Immature natural killer cell (primary cell): ENCODE measurements at regions not wholly inside any gene's neighbourhood (a gene's known extent, or its start where the extent isn't known, plus 50 kb on each side); places are given as distances from the start of the nearest gene placed in this dataset.

Experiments
- DNase-seq, 3 donors: peaks; one replicate each; pipeline ENCODE4 v3.0.0; 2022; ENCODE audit warnings: mixed read lengths in 1 of 3
- H3K27ac Mint-ChIP-seq, 6 donors: one replicate each; pipeline ENCODE4 v1.8.0; 2020; ENCODE audit warnings: mixed read lengths in 6 of 6, mild to moderate bottlenecking in 5 of 6, inconsistent platforms in 4 of 6, moderate library complexity in 3 of 6
- H3K27me3 Mint-ChIP-seq, 3 donors: one replicate each; pipeline ENCODE4 v1.8.0; 2020 to 2021; ENCODE audit warnings: low read depth in 3 of 3, mild to moderate bottlenecking in 3 of 3, mixed read lengths in 3 of 3, moderate library complexity in 3 of 3, inconsistent platforms in 1 of 3
- H3K36me3 Mint-ChIP-seq, 3 donors: one replicate each; pipeline ENCODE4 v1.8.0; 2020; ENCODE audit warnings: mixed read lengths in 3 of 3, inconsistent platforms in 2 of 3, mild to moderate bottlenecking in 2 of 3
- H3K4me1 Mint-ChIP-seq, 2 donors: one replicate each; pipeline ENCODE4 v1.8.0; 2020; ENCODE audit warnings: inconsistent platforms in 2 of 2, mild to moderate bottlenecking in 2 of 2, mixed read lengths in 2 of 2, moderate library complexity in 1 of 2
- H3K4me3 Mint-ChIP-seq, 5 donors: one replicate each; pipeline ENCODE4 v1.8.0; 2020; ENCODE audit warnings: mild to moderate bottlenecking in 5 of 5, mixed read lengths in 5 of 5, inconsistent platforms in 3 of 5, moderate library complexity in 3 of 5
- H3K9me3 Mint-ChIP-seq, 6 donors: one replicate each; pipeline ENCODE4 v1.8.0; 2020; ENCODE audit warnings: mild to moderate bottlenecking in 6 of 6, mixed read lengths in 6 of 6, inconsistent platforms in 4 of 6, moderate library complexity in 3 of 6

DNA sequence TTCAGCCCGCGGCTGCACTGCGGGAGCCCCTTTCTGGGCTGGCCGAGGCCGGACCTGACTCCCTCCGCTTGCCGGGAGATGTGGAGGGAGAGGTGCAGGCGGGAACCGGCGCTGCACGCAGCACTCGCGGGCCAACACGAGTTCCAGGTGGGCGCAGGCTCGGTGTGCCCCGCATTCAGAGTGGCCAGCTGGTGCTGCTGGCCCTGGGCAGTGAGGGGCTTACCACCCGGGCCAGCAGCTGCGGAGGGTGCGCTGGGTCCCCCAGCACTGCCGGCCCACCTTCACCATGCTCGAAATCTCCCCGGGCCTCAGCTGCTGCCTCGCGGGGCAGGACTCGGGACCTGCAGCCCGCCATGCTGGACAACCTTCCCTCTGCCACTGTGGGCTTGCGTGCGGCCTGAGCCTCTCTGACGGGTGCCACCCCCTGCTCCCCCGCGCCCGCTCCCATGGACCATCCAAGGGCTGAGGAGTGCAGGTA, 733.5 kb upstream of the CCDC54 start:
- H3K36me3 Mint-ChIP-seq, result no peaks in the 10 kb centered on the region
- no peak overlapping the region for H3K4me3 Mint-ChIP-seq
- H3K27ac Mint-ChIP-seq, result no peak overlapping the region
- H3K4me1 Mint-ChIP-seq, result no peaks in the 10 kb centered on the region
- peaks cover 0 to 5% (median 3%) of the 10 kb centered on the region in 3 donors for H3K27me3 Mint-ChIP-seq
- peaks cover 0 to 3% (median 0%) of the 10 kb centered on the region in 6 donors for H3K9me3 Mint-ChIP-seq
- DNase-seq, result no peak

DNA sequence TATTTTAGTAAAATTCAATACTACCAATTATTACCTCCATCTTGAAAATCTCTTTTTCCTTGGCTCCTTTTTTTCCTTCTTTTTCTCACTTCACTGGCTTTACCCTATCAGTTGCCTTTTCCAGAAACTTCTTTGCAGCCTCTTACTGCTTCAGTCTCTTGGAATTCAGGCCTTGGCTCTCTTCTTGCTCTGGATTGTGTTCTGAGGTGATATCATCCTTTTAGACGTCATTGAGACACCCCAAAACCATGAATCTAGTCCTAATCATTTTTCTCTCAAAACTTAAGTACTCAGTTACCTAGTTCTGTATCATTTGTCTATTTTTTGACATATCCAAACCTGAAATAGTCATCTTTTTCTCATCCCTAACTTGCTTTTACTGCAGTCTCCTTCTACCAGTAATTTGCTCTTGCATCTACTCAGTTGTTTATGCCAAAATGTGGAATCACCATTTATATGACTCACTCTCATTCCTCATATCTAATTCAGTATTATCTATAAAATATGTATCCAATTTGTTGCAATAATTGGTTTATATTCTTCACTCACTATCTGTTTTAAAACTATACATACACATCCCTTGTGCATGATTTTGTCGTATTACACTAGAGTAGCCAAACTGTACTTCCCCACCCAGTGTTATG, 703.2 kb upstream of the CCDC54 start:
- Mint-ChIP-seq H3K4me1 (no peaks in the 10 kb centered on the region), H3K4me3 (no peak overlapping the region), H3K9me3 (peaks cover 0 to 12% (median 0%) of the 10 kb centered on the region in 6 donors), H3K36me3 (no peaks in the 10 kb centered on the region), H3K27me3 (peaks cover 0 to 2% (median 0%) of the 10 kb centered on the region in 3 donors), H3K27ac (no peak overlapping the region)
- no peak for DNase-seq

DNA sequence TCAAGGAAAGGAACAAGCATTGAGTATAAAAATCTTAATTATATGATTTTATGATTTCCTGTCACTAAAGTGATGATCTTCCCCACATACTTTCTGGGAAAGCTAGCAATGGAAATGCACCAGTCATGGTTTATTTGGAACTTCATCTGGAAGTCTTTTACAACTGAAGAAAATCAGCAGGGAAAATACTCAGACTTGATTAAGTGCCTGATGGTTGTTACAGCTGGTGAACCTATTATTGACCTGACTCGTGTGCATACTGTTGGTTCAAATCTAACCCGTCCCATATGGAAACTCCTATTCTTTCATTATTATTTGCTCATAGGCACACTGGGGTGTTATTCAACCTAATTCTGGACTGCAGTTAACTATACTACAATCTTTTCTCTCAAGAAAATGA, 701.8 kb upstream of the CCDC54 start:
- H3K27ac Mint-ChIP-seq, result no peak overlapping the region
- H3K36me3 Mint-ChIP-seq, result no peaks in the 10 kb centered on the region
- H3K9me3 Mint-ChIP-seq, result peaks cover 0 to 13% (median 0%) of the 10 kb centered on the region in 6 donors
- DNase-seq, result no peak
- H3K27me3 Mint-ChIP-seq, result peaks cover 0 to 2% (median 0%) of the 10 kb centered on the region in 3 donors
- no peak overlapping the region for H3K4me3 Mint-ChIP-seq
- no peaks in the 10 kb centered on the region for H3K4me1 Mint-ChIP-seq

DNA sequence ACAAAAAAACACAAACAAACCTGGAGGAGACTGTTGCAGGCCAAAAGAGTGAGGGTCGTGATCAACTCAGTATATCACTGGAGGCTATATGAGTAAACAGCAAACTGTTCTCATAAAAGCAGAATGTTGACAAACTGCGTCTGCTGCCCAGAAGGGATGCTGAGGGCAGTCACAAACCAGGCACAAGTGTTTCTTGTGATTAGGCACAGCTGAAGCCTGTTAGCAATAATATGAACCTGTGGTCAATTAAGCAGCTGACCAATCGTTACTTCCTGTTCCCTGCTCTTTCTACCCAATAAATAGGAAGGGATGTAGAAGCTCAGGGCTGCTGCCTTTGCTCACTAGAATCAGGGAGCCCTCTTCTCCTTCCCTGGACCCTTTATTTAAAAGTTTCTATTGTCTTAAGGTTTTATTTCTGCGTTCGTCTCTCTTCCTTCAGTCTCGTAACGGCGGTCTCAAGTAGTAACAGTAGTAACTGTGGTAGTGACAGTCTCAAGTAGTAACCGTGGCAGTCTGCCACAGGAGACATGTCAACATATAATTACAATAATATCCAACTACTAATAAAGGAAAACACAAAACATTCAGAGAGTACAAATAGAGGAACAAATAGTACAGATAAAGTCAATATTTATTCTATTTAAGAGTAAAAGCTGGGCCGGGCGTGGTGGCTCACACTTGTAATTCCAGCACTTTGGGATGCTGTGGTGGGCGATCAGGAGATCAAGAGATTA, 698.4 kb upstream of the CCDC54 start:
- Mint-ChIP-seq H3K4me3 (no peak overlapping the region), H3K27ac (no peak overlapping the region), H3K9me3 (peaks cover 0 to 10% (median under 1%) of the 10 kb centered on the region in 6 donors), H3K36me3 (no peaks in the 10 kb centered on the region), H3K4me1 (no peaks in the 10 kb centered on the region), H3K27me3 (no peaks in the 10 kb centered on the region)
- DNase-seq, result no peak

GRCh38 chr3:106683953-106684620, 693.2 kb upstream of the CCDC54 start:
- no peak for DNase-seq
- no peak overlapping the region for H3K27ac Mint-ChIP-seq
- no peaks in the 10 kb centered on the region for H3K4me1 Mint-ChIP-seq
- no peaks in the 10 kb centered on the region for H3K27me3 Mint-ChIP-seq
- H3K9me3 Mint-ChIP-seq, result peaks cover 0 to 5% (median 0%) of the 10 kb centered on the region in 6 donors
- no peak overlapping the region for H3K4me3 Mint-ChIP-seq
- H3K36me3 Mint-ChIP-seq, result no peaks in the 10 kb centered on the region

DNA sequence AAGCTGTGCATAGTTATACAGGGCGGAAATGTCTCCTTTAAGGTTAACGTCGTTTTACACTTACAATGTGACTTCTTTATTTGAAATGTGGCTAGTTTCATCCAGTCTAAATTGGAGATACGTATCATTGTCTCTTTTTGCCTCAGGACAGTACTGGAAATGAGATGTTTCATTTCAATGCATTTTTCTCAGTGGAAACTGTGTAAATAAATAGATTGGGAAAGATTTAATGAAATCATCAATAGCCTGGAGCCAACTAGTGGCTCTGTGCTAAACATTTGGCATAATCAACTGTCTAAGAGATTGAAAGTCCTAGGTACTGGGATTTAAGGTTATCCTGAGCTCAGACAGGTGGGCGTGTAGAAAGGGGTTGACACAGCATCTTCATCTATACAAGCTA, 691.5 kb upstream of the CCDC54 start:
- H3K27me3 Mint-ChIP-seq, result peaks cover 0 to 2% (median 0%) of the 10 kb centered on the region in 3 donors
- no peak for DNase-seq
- no peaks in the 10 kb centered on the region for H3K4me1 Mint-ChIP-seq
- H3K27ac Mint-ChIP-seq, result no peak overlapping the region
- H3K4me3 Mint-ChIP-seq, result no peak overlapping the region
- peaks cover 0 to 3% (median 0%) of the 10 kb centered on the region in 6 donors for H3K9me3 Mint-ChIP-seq
- no peaks in the 10 kb centered on the region for H3K36me3 Mint-ChIP-seq

DNA sequence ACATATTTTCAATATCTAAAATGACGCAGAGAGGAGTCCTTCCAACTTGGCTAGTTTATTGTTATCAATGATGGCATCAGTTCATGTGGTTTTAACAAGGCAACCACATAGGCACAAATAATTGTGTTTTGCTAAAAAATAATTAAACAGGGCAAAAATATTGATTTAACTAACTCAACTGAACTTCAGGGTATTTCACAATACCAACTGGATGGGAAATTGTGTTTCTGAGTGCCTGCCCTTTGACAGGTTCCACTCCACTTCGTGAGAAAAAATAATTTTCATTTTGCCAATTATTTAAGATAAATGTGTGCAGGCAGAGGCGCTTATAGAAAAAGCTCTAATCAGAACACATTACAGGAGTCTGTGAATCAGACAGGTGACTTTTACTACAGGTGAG, 689.3 kb upstream of the CCDC54 start:
- Mint-ChIP-seq H3K9me3 (peaks cover 0 to 2% (median 0%) of the 10 kb centered on the region in 6 donors), H3K4me1 (no peaks in the 10 kb centered on the region), H3K36me3 (no peaks in the 10 kb centered on the region), H3K4me3 (no peak overlapping the region), H3K27me3 (peaks cover 0 to 2% (median 0%) of the 10 kb centered on the region in 3 donors), H3K27ac (no peak overlapping the region)
- DNase-seq, result no peak

GRCh38 chr3:106688464-106688863, 688.8 kb upstream of the CCDC54 start:
- no peak for DNase-seq
- Mint-ChIP-seq H3K9me3 (peaks cover 0 to 2% (median 0%) of the 10 kb centered on the region in 6 donors), H3K4me1 (no peaks in the 10 kb centered on the region), H3K27me3 (peaks cover 0 to 2% (median 0%) of the 10 kb centered on the region in 3 donors), H3K4me3 (no peak overlapping the region), H3K36me3 (no peaks in the 10 kb centered on the region), H3K27ac (no peak overlapping the region)

DNA sequence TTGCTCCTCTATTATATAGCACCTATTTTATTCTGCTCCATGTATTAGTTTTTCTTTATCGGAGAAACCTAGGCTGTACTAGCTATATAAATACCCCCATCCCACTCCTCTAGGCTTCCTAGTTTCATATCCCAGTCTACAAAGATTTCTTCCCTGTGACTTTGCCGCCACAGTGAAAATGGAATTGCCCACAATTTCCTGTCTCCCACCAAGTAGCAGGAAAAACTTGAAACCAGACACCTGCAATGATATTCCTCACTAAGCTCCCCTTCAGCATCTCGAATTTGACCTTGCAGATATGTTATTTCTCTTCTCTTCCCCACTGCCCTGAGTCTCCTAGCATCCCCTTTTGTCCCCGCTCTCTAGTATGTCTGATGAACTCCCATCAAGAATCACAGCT, 685.8 kb upstream of the CCDC54 start:
- Mint-ChIP-seq H3K9me3 (peaks cover 0 to 2% (median 0%) of the 10 kb centered on the region in 6 donors), H3K4me1 (no peaks in the 10 kb centered on the region), H3K36me3 (no peaks in the 10 kb centered on the region), H3K27ac (no peak overlapping the region), H3K27me3 (peaks cover 0 to 2% (median 0%) of the 10 kb centered on the region in 3 donors), H3K4me3 (no peak overlapping the region)
- no peak for DNase-seq

- peaks cover 0 to 2% (median 0%) of the 10 kb centered on the region in 3 donors for H3K27me3 Mint-ChIP-seq
- H3K4me3 Mint-ChIP-seq, result no peak overlapping the region
- no peak for DNase-seq
- H3K27ac Mint-ChIP-seq, result no peak overlapping the region
- H3K36me3 Mint-ChIP-seq, result no peaks in the 10 kb centered on the region
- no peaks in the 10 kb centered on the region for H3K4me1 Mint-ChIP-seq
- peaks cover 0 to 2% (median 0%) of the 10 kb centered on the region in 6 donors for H3K9me3 Mint-ChIP-seq
Measured at GRCh38 chr3:106692624-106693023, 684.6 kb upstream of the CCDC54 start.

GRCh38 chr3:106699122-106699521, 678.1 kb upstream of the CCDC54 start:
- DNase-seq, result no peak
- no peaks in the 10 kb centered on the region for H3K36me3 Mint-ChIP-seq
- H3K9me3 Mint-ChIP-seq, result peaks cover 0 to 6% (median 1%) of the 10 kb centered on the region in 6 donors
- H3K27me3 Mint-ChIP-seq, result peaks cover 0 to 2% (median 0%) of the 10 kb centered on the region in 3 donors
- no peak overlapping the region for H3K4me3 Mint-ChIP-seq
- no peak overlapping the region for H3K27ac Mint-ChIP-seq
- no peaks in the 10 kb centered on the region for H3K4me1 Mint-ChIP-seq

DNA sequence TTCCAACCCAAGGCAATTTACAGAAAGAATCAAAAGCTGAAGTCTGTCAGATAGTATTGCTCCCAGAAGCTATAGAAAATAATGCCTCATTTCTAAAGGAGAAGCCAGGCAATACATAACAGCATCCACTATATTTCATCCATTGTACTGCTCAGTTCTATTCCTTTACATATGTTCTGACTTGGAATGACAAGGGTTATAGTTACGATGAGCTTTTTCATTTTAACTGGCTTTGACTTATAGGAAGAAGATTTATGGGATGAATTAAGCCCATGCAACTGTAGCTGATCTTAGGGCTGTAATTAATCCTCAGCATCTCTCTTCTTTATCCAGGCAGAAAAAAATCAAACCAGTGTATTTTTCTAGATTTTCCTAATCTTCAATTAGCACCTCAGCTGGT, 676.3 kb upstream of the CCDC54 start:
- Mint-ChIP-seq H3K9me3 (peaks cover 0 to 6% (median 2%) of the 10 kb centered on the region in 6 donors), H3K4me1 (no peaks in the 10 kb centered on the region), H3K27me3 (peaks cover 0 to 2% (median 0%) of the 10 kb centered on the region in 3 donors), H3K27ac (no peak overlapping the region), H3K4me3 (no peak overlapping the region), H3K36me3 (no peaks in the 10 kb centered on the region)
- DNase-seq, result no peak

DNA sequence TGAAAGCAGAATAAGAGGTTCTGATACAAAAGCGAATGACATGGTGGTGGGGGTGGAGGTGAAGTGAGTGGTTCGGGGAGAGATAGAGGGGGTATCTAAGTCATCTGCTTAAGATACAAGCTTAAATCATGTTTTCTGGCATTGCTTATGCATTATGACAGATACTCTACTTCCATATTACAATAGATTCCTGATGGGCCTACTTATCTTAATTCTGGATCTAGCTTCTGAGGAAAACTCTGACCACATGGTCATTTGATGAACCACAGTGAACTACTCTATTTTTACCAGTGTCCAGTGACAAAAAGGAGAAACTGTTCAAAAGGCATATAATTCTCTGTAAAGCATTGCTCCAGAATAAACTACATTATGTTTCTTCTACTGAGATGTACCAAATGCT, 673.7 kb upstream of the CCDC54 start:
- Mint-ChIP-seq H3K4me3 (no peak overlapping the region), H3K27ac (no peak overlapping the region), H3K4me1 (no peaks in the 10 kb centered on the region), H3K36me3 (no peaks in the 10 kb centered on the region), H3K27me3 (peaks cover 0 to 2% (median 0%) of the 10 kb centered on the region in 3 donors), H3K9me3 (peaks cover 0 to 6% (median 2%) of the 10 kb centered on the region in 6 donors)
- DNase-seq, result no peak

- Mint-ChIP-seq H3K27me3 (peaks cover 0 to 1% (median 0%) of the 10 kb centered on the region in 3 donors), H3K36me3 (no peaks in the 10 kb centered on the region), H3K9me3 (peaks cover 0 to 3% (median 0%) of the 10 kb centered on the region in 6 donors), H3K27ac (no peak overlapping the region), H3K4me1 (no peaks in the 10 kb centered on the region), H3K4me3 (no peak overlapping the region)
- DNase-seq, result no peak
Measured at GRCh38 chr3:106707347-106707746, 669.9 kb upstream of the CCDC54 start.
